ENCODE measurements at regions not wholly inside any gene's neighbourhood (a gene's known extent, or its start where the extent isn't known, plus 50 kb on each side); places are given as distances from the start of the nearest gene placed in this dataset.

- DNase-seq (ENCODE audit: low read depth): no peak
These were observed 50.2 kb upstream of the SNX9 start for GRCh38 chr6:157772820-157773219.

Measured in EH (cell line).